ENCODE measurements at regions not wholly inside any gene's neighbourhood (a gene's known extent, or its start where the extent isn't known, plus 50 kb on each side); places are given as distances from the start of the nearest gene placed in this dataset.
"Not testable (repeated sequence)": the region's sequence is repeated elsewhere in the genome, so short reads cannot be mapped to it uniquely, and the experiment has no call there.

DNA sequence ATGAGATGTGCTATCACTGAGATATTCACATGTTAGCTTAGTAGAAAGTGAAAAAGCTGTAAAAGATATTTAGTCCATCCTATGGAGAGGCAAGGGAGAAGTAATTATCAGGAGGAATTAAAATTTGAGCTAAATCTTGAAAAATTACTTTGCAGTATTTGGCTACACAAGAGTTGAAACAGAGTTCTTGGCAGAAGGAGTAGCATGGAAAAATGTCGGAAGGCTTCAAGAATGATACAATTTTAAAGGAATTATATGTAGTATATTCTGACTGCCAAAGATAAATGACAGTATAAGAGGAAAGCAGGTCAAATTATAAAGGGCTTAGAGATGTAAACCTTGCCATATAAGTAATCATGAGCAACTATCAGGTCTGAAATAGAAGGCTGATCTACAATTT lies 518.9 kb downstream of the BRINP3 start:
- H3K9me3 Mint-ChIP-seq, result peaks cover 3% of the 10 kb centered on the region
- no peaks in the 10 kb centered on the region for H3K27me3 Mint-ChIP-seq
- no peaks in the 10 kb centered on the region for H3K4me1 Mint-ChIP-seq
- H3K27ac Mint-ChIP-seq, result no peak overlapping the region
- DNase-seq, result no peak
- H3K36me3 Mint-ChIP-seq, result no peaks in the 10 kb centered on the region
- no peak overlapping the region for H3K4me3 Mint-ChIP-seq

DNA sequence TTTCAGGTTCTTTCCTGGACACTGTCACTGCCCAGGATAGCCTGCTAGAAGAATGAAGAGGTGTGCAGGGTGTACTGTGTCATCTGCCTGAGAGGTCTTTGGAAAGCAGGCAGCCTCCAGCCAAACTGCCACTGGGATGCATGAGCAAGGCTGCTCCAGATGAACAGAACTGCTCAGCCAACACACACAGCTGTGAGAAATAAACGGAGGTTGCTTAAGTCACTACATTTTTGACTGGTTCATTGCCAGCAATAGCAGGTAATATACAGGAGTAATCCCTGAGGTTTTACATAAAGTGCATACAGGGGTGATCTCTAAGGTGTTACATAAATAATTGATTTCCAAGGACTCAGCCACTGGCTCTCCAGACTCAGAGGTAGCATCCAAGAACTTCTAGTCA lies 516.9 kb downstream of the BRINP3 start:
- Mint-ChIP-seq H3K9me3 (peaks cover 1% of the 10 kb centered on the region), H3K4me1 (no peaks in the 10 kb centered on the region), H3K27ac (no peak overlapping the region), H3K4me3 (no peak overlapping the region), H3K36me3 (no peaks in the 10 kb centered on the region), H3K27me3 (no peaks in the 10 kb centered on the region)
- DNase-seq, result no peak

DNA sequence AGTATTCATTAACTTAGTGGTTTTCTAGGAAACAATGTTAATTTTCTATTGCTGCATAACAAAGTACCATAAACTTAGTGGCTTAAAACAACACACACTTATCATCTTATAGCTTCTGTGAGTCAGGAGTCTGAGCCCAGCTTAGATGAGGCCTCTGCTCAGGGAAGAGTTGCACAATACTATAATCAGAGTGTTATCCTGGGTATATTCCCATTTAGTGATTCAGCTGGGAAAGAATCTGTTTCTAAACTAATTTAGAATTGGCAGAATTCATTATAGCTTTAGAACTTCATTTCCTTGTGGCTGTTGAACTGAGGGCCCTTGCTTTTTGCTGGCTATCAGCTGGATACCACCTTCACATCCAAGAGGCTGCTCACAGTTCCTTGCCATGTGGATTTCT lies 515.5 kb downstream of the BRINP3 start:
- no peaks in the 10 kb centered on the region for H3K36me3 Mint-ChIP-seq
- peaks cover 3% of the 10 kb centered on the region for H3K9me3 Mint-ChIP-seq
- no peak overlapping the region for H3K27ac Mint-ChIP-seq
- no peaks in the 10 kb centered on the region for H3K4me1 Mint-ChIP-seq
- no peak overlapping the region for H3K4me3 Mint-ChIP-seq
- DNase-seq, result no peak
- H3K27me3 Mint-ChIP-seq, result no peaks in the 10 kb centered on the region

DNA sequence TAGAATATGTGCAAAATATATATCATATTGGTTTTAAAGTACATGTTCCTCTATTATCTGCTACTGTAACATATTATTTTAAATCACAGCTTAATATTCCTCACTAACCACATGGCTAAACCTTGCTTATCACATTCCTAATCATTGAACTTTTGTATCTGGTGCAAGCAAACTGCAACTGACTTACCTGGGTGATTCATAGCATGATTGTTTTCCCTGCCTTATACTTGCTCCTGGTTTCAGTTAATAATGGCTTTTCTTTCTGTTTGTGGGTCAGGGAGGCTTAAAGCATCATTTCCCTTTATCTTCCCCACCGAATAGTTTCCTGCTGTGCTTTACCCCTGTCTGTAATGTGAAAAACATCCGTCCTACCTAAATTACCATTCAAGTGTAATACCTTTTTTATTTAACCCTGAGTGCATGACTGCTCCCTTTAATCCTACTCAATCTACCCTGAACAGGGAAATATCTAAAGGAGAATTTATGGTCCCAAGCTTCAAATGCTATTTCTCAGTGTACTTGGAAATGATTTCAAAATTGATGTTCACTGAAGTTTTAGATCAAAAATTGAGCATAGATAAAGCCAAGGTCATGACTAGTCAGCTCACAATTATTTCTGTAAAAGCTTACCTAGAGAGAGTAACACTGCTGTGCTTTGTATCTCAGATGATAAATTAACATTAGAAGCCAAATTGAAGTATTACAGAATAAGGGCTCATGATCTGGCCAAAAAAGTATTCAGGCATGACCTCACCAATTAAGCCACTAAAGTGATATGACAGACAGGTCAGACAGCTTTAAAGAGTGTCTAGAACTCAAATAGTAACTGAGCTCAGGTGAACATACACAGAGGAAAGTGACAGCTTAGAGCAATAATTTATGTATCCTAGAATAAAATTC lies 507.1 kb downstream of the BRINP3 start:
- Mint-ChIP-seq H3K4me3 (no peak overlapping the region), H3K4me1 (no peaks in the 10 kb centered on the region), H3K27ac (no peak overlapping the region), H3K9me3 (peaks cover 2% of the 10 kb centered on the region), H3K36me3 (no peaks in the 10 kb centered on the region), H3K27me3 (no peaks in the 10 kb centered on the region)
- no peak for DNase-seq

DNA sequence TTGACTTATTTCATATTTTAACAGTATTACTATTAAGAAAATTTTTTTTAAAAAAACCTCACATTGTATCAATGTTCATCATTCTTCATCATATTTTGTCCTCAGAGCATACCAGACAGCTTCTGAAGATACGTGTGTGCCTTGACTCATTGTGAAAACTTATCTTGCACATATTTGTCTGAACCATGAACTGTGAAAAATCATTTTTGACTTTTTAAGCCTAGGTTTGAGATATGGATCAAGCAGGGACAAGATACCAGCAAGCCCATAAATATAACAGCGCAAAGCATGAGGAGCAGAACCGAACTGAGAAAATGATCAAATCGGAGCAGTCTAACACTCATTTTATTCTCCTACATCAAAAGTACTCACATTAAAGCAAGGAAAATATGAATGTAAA lies 506.0 kb downstream of the BRINP3 start:
- no peaks in the 10 kb centered on the region for H3K27me3 Mint-ChIP-seq
- DNase-seq, result no peak
- H3K9me3 Mint-ChIP-seq, result peaks cover 5% of the 10 kb centered on the region
- H3K4me1 Mint-ChIP-seq, result no peaks in the 10 kb centered on the region
- no peaks in the 10 kb centered on the region for H3K36me3 Mint-ChIP-seq
- no peak overlapping the region for H3K4me3 Mint-ChIP-seq
- H3K27ac Mint-ChIP-seq, result no peak overlapping the region

DNA sequence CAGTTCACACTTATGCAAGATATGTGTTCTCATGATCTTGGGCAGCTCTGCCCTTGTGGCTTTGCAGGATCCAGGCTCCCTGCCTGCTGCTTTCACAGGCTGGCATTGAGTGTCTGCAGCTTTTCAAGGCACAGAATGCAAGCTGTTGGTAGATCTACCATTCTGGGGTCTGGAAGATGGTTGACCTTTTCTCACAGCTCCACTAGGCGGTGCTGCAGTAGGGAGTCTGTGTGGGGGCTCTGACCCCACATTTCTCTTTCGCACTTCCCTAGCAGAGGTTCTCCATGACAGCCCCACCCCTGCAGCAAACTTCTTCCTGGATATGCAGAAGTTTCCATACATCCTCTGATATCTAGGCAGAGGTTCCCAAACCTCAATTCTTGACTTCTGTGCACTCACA lies 500.5 kb downstream of the BRINP3 start:
- Mint-ChIP-seq H3K4me3 (no peak overlapping the region), H3K27me3 (no peaks in the 10 kb centered on the region), H3K9me3 (peaks cover 22% of the 10 kb centered on the region), H3K27ac (no peak overlapping the region), H3K4me1 (no peaks in the 10 kb centered on the region), H3K36me3 (peaks cover 2% of the 10 kb centered on the region)
- no peak for DNase-seq

DNA sequence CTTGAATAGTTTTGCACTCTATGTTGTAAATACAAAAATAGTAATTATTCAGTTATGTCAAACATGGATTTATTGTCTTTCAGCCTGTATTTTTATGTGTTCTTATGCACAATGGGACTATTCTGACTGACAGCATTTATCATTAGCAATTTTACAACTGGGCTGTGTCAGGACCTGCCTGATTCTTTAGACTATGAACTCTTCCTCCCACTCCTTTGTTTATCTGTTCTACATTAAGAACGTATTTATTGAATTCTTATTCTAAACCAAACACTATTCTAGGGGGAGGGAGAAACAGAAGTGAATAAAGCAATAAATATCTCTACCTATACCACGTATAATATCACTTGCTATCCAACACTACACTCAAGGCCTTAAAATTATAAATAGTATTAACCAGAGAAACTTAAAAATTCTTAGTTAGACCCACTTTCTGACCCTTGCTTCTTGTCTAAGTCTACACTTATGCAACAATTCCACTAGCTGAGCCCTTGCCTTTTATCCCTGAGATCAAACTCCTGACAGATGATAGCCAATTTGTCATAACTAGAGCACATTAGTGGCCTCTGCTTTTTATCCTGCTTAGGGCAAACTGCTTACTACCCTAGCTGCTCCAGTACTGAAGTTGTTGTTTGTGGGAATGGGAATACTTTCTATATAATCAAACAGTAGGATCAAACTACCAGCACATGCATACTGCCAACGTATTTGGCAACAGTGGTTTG lies 494.3 kb downstream of the BRINP3 start:
- no peak overlapping the region for H3K27ac Mint-ChIP-seq
- H3K27me3 Mint-ChIP-seq, result no peaks in the 10 kb centered on the region
- H3K4me1 Mint-ChIP-seq, result no peaks in the 10 kb centered on the region
- H3K36me3 Mint-ChIP-seq, result peaks cover 2% of the 10 kb centered on the region
- H3K4me3 Mint-ChIP-seq, result no peak overlapping the region
- DNase-seq, result no peak
- peaks cover 17% of the 10 kb centered on the region for H3K9me3 Mint-ChIP-seq

DNA sequence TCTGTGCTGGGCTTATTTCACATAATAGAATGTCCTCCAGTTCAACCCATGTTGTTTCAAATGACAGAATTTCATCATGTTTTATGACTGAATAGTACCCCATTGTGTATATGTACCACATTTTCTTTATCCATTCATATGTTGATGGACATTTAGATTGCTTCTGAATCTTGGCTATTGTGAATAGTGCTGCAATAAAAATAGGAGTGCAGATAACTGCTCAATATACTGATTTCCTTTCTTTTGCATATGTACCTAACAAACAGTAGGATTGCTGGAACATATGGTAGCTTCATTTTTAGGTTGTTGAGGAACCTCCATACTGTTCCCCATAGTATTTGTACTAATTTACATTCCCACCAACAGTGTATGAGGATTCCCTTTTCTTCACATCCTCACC lies 491.1 kb downstream of the BRINP3 start:
- Mint-ChIP-seq H3K27me3 (no peaks in the 10 kb centered on the region), H3K36me3 (no peaks in the 10 kb centered on the region)

DNA sequence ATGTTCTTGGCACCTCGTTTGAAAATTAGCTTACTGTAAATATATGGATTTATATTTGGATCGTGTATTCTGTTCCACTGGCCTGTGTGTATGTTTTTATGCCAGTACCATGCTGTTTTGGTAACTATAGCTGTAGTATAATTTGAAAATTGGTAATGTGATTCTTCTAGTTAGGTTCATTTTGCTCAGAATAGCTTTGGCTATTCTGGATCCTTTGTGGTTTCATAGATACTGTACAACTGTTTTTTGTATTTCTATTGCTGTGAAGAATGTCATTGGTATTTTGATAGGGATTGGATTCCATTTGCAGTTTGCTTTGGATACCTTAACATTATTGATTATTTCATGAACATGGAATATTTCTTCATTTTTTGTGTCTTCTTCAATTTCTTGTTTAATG lies 490.2 kb downstream of the BRINP3 start:
- Mint-ChIP-seq H3K27ac (no peak overlapping the region), H3K4me3 (no peak overlapping the region), H3K9me3 (peaks cover 12% of the 10 kb centered on the region), H3K36me3 (no peaks in the 10 kb centered on the region), H3K27me3 (no peaks in the 10 kb centered on the region), H3K4me1 (no peaks in the 10 kb centered on the region)
- no peak for DNase-seq

More for the DNA sequence above, 491.1 kb downstream of the BRINP3 start:
- Mint-ChIP-seq H3K9me3 (peaks cover 7% of the 10 kb centered on the region), H3K27ac (no peak overlapping the region), H3K4me3 (no peak overlapping the region), H3K4me1 (no peaks in the 10 kb centered on the region)
- no peak for DNase-seq

DNA sequence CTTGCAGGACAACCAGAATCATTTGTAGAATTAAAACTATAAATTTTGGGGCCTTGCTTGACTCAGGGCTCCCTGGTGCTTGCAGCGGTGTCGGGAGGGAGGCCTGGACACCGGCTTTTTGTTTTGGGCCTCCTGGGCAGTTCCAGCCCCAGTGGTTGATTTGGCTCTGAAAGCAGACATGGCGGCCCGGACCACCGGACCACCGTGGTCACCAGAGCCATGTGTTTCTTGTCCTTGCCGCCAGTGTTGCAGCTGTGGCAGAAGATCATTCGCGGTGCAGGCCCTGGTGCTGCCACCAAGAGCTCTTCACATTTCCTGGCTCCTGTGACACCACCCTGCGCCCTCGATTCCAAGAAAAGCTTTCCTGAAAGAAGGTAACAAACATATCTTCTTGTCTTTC lies 484.8 kb downstream of the BRINP3 start:
- DNase-seq, result no peak
- H3K36me3 Mint-ChIP-seq, result no peaks in the 10 kb centered on the region
- H3K27ac Mint-ChIP-seq, result no peak overlapping the region
- H3K4me3 Mint-ChIP-seq, result no peak overlapping the region
- H3K27me3 Mint-ChIP-seq, result no peaks in the 10 kb centered on the region
- peaks cover 9% of the 10 kb centered on the region for H3K9me3 Mint-ChIP-seq
- H3K4me1 Mint-ChIP-seq, result no peaks in the 10 kb centered on the region

DNA sequence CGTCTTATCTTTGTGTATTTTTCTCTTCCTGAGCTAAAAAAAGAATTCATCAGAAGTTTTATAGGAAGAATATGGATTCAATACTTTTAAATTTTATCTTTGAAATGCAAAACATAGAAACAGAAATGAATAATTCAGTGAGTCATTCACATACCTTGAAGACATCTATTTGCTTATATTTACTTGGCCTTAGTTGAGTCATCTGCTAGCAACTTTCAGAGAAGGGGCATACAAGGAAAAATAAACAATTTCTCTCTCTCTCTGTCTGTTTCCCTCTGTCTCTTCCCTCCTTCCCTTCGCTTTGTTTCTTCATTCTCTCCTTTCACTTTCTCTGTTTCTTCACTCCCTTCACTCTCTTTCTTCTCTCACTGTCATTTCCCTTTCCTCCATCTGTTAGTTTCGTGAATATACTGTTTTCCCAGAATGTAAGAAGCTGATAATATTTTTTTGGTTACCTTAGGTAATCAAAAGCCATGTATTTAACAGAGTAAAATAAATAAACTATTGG lies 477.2 kb downstream of the BRINP3 start:
- no peaks in the 10 kb centered on the region for H3K36me3 Mint-ChIP-seq
- peaks cover 3% of the 10 kb centered on the region for H3K9me3 Mint-ChIP-seq
- no peak for DNase-seq
- H3K27me3 Mint-ChIP-seq, result no peaks in the 10 kb centered on the region
- H3K27ac Mint-ChIP-seq, result no peak overlapping the region
- H3K4me3 Mint-ChIP-seq, result no peak overlapping the region
- no peaks in the 10 kb centered on the region for H3K4me1 Mint-ChIP-seq

DNA sequence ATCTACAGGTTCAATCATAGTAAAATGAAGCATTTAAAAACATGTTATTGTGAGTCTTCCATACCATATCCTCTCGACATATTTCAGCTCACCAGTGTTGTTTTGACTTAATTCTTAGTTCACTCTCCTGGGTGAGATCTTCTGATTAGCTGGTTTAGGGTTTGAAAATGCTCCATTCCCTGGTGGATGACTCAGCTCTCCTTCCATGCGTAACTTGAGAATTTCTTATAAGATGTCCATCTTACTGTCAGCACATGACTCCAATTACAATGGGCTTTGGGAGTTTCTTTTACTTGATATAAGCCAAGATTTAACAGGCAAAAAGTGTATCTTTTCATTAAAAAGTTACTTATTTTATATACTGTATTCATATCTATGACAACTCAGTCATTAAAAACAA lies 476.5 kb downstream of the BRINP3 start:
- DNase-seq, result no peak
- H3K4me1 Mint-ChIP-seq, result no peaks in the 10 kb centered on the region
- no peaks in the 10 kb centered on the region for H3K36me3 Mint-ChIP-seq
- peaks cover 3% of the 10 kb centered on the region for H3K9me3 Mint-ChIP-seq
- no peak overlapping the region for H3K4me3 Mint-ChIP-seq
- H3K27ac Mint-ChIP-seq, result no peak overlapping the region
- no peaks in the 10 kb centered on the region for H3K27me3 Mint-ChIP-seq

DNA sequence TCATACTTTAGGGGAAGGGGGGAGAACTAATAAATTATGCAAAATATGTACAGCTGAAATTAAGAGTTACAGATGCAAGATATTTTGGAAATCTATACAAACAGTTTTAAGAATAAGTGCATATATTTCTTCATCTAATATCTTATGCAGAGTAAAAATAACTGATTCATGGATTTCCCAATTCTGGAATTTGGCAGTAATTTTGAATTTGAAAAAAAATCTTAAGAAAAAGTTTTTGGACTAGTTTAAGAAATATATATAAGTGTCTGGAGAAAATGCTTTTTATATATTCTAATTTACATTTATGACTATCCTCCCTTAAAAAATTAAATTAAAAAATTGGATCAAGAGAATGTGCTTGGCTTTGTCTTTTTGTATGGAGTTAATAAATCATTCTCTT lies 474.3 kb downstream of the BRINP3 start:
- H3K27ac Mint-ChIP-seq, result no peak overlapping the region
- peaks cover 3% of the 10 kb centered on the region for H3K9me3 Mint-ChIP-seq
- no peak overlapping the region for H3K4me3 Mint-ChIP-seq
- H3K36me3 Mint-ChIP-seq, result no peaks in the 10 kb centered on the region
- no peaks in the 10 kb centered on the region for H3K4me1 Mint-ChIP-seq
- no peaks in the 10 kb centered on the region for H3K27me3 Mint-ChIP-seq
- DNase-seq, result no peak

DNA sequence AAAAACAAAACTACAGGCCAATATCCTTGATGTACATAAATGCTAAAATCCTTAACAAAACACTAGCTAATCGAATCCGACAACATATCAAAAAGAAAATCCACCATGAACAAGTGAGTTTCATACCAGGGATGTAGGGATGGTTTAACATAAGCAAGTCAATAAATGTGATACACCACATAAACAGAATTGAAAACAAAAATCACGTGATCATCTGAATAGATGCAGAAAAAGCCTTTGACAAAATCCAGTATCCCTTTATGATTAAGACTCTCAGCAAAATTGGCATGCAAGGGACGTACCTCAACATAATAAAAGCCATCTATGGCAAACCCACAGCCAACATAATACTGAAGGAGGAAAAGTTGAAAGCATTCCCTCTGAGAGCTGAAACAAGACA lies 466.1 kb downstream of the BRINP3 start:
- Mint-ChIP-seq H3K27ac (no peak overlapping the region), H3K9me3 (peaks cover 9% of the 10 kb centered on the region), H3K27me3 (no peaks in the 10 kb centered on the region), H3K4me3 (no peak overlapping the region), H3K4me1 (no peaks in the 10 kb centered on the region), H3K36me3 (no peaks in the 10 kb centered on the region)
- DNase-seq, result no peak

DNA sequence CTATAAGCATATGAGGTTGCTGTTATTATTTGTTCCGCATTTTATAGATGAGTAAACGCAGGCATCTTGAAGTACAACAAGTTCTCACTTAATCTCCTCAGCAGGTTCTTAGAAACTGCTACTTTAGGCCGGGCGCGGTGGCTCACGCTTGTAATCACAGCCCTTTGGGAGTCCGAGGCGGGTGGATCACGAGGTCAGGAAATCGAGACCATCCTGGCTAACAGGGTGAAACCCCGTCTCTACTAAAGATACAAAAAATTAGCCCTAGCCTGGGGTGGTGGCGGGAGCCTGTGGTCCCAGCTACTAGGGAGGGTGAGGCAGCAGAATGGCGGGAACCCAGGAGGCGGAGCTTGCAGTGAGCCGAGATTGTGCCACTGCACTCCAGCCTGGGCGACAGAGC lies 458.5 kb downstream of the BRINP3 start:
- not testable (repeated sequence) for H3K36me3 Mint-ChIP-seq, H3K27ac Mint-ChIP-seq, DNase-seq, H3K4me1 Mint-ChIP-seq, H3K27me3 Mint-ChIP-seq, H3K4me3 Mint-ChIP-seq
- H3K9me3 Mint-ChIP-seq, result peaks cover 13% of the 10 kb centered on the region

DNA sequence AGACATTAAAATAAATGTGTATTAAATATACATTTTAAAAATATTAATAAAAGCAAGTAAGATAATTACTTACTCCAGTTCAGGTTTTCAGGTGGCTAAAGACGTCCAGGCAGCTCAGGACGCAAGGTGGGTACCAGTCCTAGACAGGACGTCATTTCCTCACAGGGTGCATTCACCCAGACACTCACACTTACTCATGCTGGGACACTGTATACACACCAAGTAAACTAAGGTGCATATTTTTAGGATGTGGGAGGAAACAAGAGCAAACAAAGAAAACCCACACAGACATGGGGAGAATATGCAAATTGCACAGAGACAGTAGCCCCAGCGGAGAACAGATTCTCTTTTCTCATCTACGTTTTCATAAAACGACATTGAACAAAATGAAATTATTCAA lies 457.9 kb downstream of the BRINP3 start:
- DNase-seq, result no peak
- no peak overlapping the region for H3K27ac Mint-ChIP-seq
- H3K36me3 Mint-ChIP-seq, result no peaks in the 10 kb centered on the region
- H3K27me3 Mint-ChIP-seq, result no peaks in the 10 kb centered on the region
- H3K9me3 Mint-ChIP-seq, result peaks cover 12% of the 10 kb centered on the region
- no peak overlapping the region for H3K4me3 Mint-ChIP-seq
- H3K4me1 Mint-ChIP-seq, result no peaks in the 10 kb centered on the region

Data from activated naive CD8-positive, alpha-beta T cell treated with anti-CD3 and anti-CD28 coated beads for 36 hours (primary cell).